Stimulated activated CD8-positive, alpha-beta memory T cell treated with anti-CD3 and anti-CD28 coated beads, Interleukin-15, amount 100 ng/mL, for 48 hours (primary cell): ENCODE measurements at regions not wholly inside any gene's neighbourhood (a gene's known extent, or its start where the extent isn't known, plus 50 kb on each side); places are given as distances from the start of the nearest gene placed in this dataset.

Source experiments
- DNase-seq, 2 donors: peaks; one replicate each; pipeline ENCODE4 v3.0.0-alpha.2; 2020; ENCODE audit warnings: low read depth in 2 of 2

GRCh38 chr1:238205045-238205662 is 314.4 kb upstream of the ZP4 start:
- DNase-seq, result no peak

DNA sequence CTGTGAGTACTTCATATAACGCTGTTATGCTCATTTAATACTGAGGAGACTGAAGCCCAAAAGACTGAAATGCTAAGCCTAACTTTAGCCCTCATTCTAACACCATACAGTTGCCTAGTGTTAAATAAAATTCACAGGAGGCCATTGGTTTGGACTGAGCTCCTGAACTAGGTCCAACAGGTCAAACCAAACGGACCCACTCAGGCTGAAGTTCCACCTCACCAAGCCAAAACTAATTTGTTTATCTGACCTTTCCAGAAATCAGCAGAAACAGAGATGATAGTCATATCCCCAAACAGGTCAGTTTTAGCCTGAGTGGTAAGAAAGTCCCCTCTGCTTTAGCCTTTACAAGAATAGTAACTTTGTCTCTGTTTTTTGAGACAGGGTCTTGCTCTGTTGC is 311.3 kb upstream of the ZP4 start:
- no peak for DNase-seq

DNA sequence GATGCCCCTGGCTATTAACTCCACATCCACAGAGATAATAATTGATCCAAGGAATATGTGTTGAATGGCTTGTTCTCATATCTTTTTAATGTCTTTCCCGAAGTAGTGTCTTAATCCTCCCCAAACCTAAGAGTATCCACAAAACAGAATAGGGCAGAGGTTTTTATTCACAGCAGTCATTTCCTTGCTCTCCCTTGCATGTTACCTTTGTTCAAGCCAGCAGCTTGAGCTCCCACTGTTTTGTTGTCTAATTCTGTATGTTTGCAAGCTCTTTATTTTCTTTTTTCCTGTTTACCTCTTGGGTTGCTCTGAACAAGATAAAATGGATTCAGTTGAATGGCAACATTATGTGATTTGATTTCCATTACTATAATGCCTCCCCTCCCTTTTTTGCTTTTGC is 308.6 kb upstream of the ZP4 start:
- DNase-seq, result no peak

GRCh38 chr1:238196516-238196915 is 305.8 kb upstream of the ZP4 start:
- no peak for DNase-seq

- no peak for DNase-seq
Observed at GRCh38 chr1:238191170-238191569, 300.4 kb upstream of the ZP4 start.

DNA sequence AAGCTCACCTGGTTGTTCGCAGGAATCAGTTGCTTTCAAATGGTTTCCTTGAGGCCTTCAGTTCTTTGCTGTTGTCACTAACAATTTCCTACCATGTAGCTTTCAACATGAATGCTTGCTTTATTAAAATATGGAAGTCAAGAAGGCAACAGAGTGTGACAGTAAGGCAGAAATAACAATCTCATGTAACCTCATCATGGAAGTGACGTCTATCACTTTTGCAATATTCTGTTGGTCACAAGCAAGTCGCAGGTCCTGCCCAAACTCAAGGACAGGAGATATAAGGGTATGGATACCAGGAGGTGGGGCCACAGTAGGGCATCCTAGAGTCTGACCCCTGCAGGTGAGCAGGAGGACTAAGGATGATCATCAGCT is 296.8 kb upstream of the ZP4 start:
- DNase-seq, result no peak

DNA sequence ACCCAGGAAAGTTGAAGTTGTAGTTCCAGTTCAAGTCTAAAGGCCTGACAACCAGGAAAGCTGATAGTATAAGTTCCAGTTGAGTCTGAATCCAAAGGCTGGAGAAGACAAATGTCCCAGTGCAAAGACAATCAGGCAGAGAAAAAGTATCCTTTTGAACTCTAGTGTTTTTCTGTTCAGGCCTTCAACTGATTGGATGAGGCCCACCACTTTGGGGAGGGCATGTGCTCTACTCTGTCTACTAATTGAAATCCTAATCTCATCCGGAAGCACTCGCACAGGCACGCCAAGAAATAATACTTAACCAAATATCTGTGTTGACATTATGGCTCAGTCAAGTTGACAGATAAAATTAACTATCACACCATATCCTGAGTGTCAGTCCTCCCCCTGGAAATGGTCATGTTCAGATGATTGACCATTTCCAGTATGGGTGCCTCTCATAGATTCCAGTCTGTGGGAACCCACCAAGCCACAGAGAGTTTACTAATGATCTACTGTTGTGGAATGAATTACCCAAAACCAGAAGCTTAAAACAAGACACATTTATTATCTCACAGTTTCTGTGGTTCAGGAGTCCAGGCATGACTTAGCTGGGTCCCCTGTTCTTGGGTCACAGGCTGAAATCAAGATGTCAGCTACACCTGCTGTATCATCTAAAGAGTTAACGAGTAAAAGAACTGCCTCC is 296.3 kb upstream of the ZP4 start:
- DNase-seq, result no peak

- DNase-seq, result no peak
Observed at GRCh38 chr1:238177960-238178645, 287.4 kb upstream of the ZP4 start.

GRCh38 chr1:238177351-238177750 is 286.6 kb upstream of the ZP4 start:
- DNase-seq, result no peak

DNA sequence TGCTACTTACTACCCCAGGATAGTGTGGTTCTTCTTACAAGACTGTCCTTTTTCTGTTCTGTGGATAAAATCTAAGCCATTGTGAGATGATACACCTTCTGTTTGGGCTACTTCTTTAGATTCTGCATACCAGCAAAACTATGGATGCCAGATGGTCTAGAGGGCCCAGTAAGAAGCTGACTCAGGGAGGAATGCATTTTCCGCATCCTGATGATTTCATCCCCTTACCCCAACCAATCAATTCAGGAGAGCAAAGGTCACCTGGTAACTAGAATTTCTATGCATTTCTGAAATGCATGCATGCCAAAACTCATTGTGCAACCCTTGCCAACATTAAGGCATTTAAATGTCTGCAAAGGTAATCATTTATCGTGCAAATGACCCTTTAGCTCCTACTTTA is 285.7 kb upstream of the ZP4 start:
- DNase-seq, result no peak

GRCh38 chr1:238171985-238172384 is 281.3 kb upstream of the ZP4 start:
- DNase-seq, result no peak

GRCh38 chr1:238161955-238162354 is 271.2 kb upstream of the ZP4 start:
- DNase-seq, result no peak

DNA sequence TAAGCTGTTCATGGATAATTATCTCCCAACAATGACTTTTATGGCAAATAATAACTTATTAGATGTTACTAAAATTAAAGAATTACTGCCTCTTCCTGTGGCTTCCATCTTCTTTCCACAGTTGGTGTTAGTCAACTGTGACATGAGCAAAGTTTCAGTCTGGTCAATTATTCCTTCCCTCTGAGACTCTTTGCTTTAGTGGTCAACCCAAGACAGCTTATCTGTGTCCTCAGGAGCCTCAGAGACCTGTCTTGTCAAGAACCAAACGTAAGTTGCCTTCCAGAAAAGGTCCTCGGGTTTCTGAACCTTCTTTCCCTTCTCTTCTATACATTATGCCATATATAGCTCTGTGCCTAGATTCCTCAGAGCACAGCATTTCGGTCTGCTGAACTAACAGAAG is 263.2 kb upstream of the ZP4 start:
- DNase-seq, result no peak

DNA sequence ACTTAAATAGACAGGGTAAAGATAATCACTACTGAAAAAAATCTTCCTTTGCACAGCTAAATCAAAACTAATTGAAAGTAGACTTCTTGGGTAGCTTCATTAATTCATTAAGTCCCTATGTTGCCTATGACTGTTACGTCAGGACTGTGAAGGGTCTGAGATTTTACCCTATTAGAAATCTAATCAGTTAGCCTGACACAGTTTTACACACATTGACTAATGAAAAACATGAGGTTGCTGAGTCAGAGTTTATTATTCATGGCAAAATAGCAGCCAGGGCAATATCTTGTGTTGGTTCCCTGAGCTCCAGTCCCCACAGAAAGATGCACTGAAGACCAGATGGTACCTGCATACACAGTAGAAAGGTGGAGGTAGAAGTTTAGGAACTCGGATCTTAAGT is 262.5 kb upstream of the ZP4 start:
- DNase-seq, result no peak

DNA sequence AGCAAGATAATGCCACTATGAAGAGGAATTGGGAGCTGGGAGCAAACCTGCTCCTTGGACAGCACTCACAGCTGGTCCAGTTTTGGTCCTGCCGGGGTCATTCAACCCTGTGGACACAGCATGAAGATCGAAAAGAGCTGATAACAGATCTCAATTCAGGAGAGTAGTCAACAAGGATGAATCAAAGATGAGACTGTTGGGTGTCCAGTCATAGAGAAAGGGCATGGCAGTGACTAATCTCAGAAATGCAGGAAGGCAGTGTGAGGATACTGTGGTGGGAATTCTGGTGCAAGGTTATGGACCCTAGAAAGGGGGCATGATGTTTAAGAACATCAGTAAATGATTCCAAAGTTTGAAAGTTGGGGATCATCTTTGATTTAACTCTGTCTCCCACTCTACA is 261.4 kb upstream of the ZP4 start:
- no peak for DNase-seq

DNA sequence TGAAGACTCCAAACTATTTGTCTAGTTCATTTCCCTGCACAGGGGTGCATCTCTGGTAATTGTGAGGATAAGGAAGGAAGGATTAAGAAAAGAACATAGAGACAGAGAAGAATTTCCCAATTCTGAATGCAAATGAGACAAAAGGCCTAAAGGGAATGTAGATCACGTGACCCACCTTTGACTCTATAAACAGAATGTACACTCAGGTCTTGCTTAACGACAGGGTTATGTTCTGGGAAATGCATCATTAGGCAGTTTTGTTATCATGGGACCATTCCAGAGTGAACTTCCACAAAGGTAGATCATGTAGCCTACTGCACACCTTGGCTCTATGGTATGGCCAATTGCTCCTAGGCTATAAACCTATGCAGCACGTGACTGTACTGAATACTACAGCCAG is 252.3 kb upstream of the ZP4 start:
- no peak for DNase-seq

DNA sequence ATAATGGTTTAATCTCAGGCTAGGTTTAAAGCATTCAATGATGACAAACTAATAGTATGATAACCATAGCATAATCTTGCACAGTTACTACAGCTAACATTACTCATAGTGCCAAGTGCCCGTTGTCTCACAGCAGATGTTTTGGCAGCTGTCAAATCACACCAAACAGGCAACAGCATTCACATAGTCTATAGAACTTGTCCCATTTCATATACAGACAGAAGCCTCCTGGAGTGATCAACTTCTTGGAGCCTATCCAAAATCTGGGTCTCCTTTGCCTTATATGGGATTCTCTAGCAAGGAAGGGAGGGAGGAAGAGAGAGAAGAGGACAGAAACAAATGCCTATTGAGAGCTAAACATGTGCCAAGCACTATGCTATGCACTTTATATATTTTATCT is 250.6 kb upstream of the ZP4 start:
- no peak for DNase-seq

GRCh38 chr1:238139713-238140112 is 249.0 kb upstream of the ZP4 start:
- no peak for DNase-seq

DNA sequence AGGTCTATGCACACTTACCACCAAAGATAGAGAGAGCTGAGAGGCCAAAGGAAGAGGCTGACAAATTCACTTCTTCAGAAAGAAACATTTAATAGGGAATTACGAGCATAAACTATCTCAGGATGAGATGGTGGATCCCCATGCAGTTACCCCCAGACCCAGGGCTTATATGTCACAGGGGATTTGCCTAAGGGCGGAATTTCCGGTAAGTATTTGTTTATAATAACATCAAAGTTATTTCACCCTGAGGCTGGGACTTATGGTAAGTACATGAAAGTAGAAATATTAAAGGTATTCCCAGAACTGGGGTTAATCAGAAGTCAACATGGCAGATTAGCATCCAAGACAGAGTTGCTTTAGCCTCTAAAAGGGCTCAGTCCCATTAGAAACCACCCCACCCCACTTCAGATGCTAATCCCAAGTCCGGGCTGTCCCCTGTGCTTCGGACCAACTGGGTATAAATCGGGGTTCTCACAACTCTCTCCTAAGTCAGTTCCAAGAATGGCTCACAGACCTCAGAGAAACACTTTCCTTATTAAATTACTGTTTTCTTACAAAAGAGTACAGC is 247.4 kb upstream of the ZP4 start:
- DNase-seq, result no peak

GRCh38 chr1:238135708-238136664 is 245.3 kb upstream of the ZP4 start:
- no peak for DNase-seq

GRCh38 chr1:238129677-238130076 is 239.0 kb upstream of the ZP4 start:
- no peak for DNase-seq

GRCh38 chr1:238123201-238123600 is 232.5 kb upstream of the ZP4 start:
- no peak for DNase-seq
